Astrocyte of the cerebellum (primary cell): ENCODE measurements at regions not wholly inside any gene's neighbourhood (a gene's known extent, or its start where the extent isn't known, plus 50 kb on each side); places are given as distances from the start of the nearest gene placed in this dataset.

Experiments used
- DNase-seq: peaks from one replicate; pipeline ENCODE4 v3.0.0-alpha.2; 2011; ENCODE audit warnings: low read depth
- H3K4me3 ChIP-seq: 2 replicates; pipeline ENCODE4 v1.5.1; 2011; ENCODE audit warnings: mild to moderate bottlenecking, low read depth, low read length, moderate library complexity
- CTCF ChIP-seq: IDR thresholded peaks from 2 replicates; pipeline ENCODE4 v1.5.1; 2012; ENCODE audit warnings: low read length, low read depth, moderate library complexity, mild to moderate bottlenecking; ENCODE audit errors: missing control alignments
- in situ Hi-C: cut with HindIII; loops from 2 replicates; pipeline ENCODE4 v1.10.0; 2017; ENCODE audit warnings: low sequenced_read_pairs

GRCh38 chr4:91963486-91963885 lies 340.3 kb upstream of the GRID2 start:
- no peak overlapping the region for H3K4me3 ChIP-seq
- DNase-seq: peak; percentile 12
- in situ Hi-C loops: no loop called here
- no peak for TF ChIP-seq CTCF

GRCh38 chr4:91965166-91965565 lies 338.6 kb upstream of the GRID2 start:
- no peak for TF ChIP-seq CTCF
- DNase-seq: no peak
- H3K4me3 ChIP-seq: no peak overlapping the region
- in situ Hi-C loops: no loop called here

- in situ Hi-C loops: no loop called here
- no peak overlapping the region for H3K4me3 ChIP-seq
- no peak for TF ChIP-seq CTCF
- no peak for DNase-seq
These were observed 330.1 kb upstream of the GRID2 start for GRCh38 chr4:91973479-91974153.

GRCh38 chr4:91984466-91984865 lies 319.3 kb upstream of the GRID2 start:
- TF ChIP-seq CTCF: no peak
- no peak for DNase-seq
- no peak overlapping the region for H3K4me3 ChIP-seq
- in situ Hi-C loops: no loop called here

- no peak for DNase-seq
- in situ Hi-C loops: no loop called here
- TF ChIP-seq CTCF: no peak
- H3K4me3 ChIP-seq: no peak overlapping the region
These were observed 313.9 kb upstream of the GRID2 start for GRCh38 chr4:91989914-91990313.

GRCh38 chr4:91990726-91991125 lies 313.0 kb upstream of the GRID2 start:
- in situ Hi-C loops: no loop called here
- H3K4me3 ChIP-seq: no peak overlapping the region
- DNase-seq: no peak
- TF ChIP-seq CTCF: no peak
